ENCODE measurements at regions not wholly inside any gene's neighbourhood (a gene's known extent, or its start where the extent isn't known, plus 50 kb on each side); places are given as distances from the start of the nearest gene placed in this dataset.

DNA sequence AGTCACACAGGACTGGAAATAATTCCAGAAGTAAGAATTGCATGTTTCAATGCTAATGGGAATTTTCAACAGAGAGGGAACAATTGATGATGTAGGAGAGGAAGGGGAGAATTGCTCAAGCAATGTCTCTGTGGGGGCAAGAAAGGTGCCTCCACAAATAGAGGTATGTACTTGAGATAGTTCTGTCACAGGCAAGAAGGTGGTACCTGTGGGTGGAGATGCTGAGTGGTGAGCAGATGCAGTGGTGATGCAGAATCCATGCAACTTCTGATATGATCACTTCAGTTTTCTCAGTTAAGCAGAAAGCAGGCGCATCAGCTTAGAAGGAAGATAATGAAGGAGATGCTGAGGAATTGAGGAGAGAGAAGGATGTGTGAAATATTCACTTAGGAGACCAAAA lies 55.1 kb upstream of the SEC24B start (continued):
- TF ChIP-seq RXRA (IDR thresholded peaks at IDR 0.05; ENCODE audit: insufficient read depth, low read depth, low read length) (no peak), SIRT6 (IDR thresholded peaks at IDR 0.05; ENCODE audit: low read length) (no peak), RAD21 (IDR thresholded peaks at IDR 0.05 in 1 of 2, conservative IDR thresholded peaks at IDR 0.05 in 1 of 2; ENCODE audit: low read depth in 2 of 2, low read length in 2 of 2) (no peak), SIX5 (IDR thresholded peaks at IDR 0.05; ENCODE audit: low read depth, low read length) (no peak), MAFK (IDR thresholded peaks at IDR 0.05; ENCODE audit: low read depth, low read length) (no peak)
